ENCODE measurements at regions not wholly inside any gene's neighbourhood (a gene's known extent, or its start where the extent isn't known, plus 50 kb on each side); places are given as distances from the start of the nearest gene placed in this dataset.

DNA sequence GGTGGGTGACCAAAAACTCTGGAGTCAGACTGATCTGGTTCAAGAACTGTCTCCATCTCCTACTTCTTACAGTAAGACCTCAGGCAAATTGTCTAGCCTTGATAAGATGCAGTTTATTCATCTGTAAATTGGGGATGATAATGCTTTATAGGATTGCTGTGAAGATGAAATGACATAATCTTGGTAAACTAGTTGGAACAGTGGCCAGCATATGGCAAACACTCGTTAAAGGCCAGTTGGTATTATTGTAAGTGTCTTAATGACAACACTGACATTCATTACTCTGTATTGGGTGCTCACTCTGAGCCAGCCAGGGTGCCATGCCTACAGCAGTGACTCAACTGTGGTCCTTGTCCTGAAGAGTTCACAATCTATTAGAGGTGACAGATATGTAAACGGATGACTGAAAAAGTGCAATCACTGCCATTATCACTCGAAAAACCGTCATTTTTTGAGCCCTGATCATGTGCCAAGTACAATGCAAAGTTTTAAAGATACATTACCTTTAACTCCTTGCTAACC, 84.9 kb upstream of the HSPA9 start:
- H3K9me3 Mint-ChIP-seq = no peaks in the 10 kb centered on the region
- H3K4me1 Mint-ChIP-seq = peaks cover 32% of the 10 kb centered on the region
- TF ChIP-seq, protein P1, sequence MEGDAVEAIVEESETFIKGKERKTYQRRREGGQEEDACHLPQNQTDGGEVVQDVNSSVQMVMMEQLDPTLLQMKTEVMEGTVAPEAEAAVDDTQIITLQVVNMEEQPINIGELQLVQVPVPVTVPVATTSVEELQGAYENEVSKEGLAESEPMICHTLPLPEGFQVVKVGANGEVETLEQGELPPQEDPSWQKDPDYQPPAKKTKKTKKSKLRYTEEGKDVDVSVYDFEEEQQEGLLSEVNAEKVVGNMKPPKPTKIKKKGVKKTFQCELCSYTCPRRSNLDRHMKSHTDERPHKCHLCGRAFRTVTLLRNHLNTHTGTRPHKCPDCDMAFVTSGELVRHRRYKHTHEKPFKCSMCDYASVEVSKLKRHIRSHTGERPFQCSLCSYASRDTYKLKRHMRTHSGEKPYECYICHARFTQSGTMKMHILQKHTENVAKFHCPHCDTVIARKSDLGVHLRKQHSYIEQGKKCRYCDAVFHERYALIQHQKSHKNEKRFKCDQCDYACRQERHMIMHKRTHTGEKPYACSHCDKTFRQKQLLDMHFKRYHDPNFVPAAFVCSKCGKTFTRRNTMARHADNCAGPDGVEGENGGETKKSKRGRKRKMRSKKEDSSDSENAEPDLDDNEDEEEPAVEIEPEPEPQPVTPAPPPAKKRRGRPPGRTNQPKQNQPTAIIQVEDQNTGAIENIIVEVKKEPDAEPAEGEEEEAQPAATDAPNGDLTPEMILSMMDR (IDR thresholded peaks at IDR 0.05; ENCODE audit: unreplicated experiment) = no peak
- no peaks in the 10 kb centered on the region for H3K27me3 Mint-ChIP-seq (ENCODE audit: low read depth)
- H3K27ac Mint-ChIP-seq = no peak overlapping the region
- no peaks in the 10 kb centered on the region for H3K36me3 Mint-ChIP-seq
- DNase-seq (ENCODE audit: low spot score in 2 of 2, unreplicated experiment in 2 of 2) = no peak
- no peak overlapping the region for H3K4me3 Mint-ChIP-seq

DNA sequence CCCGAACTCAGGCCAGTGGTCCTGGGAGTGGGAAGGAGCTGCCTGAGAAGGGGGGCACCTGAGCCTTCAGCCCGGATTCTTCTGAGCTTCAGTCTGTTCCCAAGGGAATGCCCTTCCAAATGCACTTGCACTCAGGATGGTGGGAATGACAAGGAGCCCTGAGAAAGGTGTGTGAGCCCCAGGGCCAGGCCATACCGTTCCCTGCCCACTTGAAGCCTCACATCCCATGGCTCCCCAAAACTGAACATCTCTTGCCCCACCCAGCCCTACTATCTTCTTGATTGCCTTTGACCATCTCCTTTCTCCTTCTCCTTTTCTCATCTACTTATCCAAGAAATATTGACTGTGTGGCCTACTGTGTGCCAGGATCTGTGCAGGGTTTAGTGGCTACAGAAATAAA, 84.4 kb upstream of the HSPA9 start:
- DNase-seq (ENCODE audit: low spot score in 2 of 2, unreplicated experiment in 2 of 2) = no peak
- H3K9me3 Mint-ChIP-seq = no peaks in the 10 kb centered on the region
- H3K27ac Mint-ChIP-seq = no peak overlapping the region
- H3K4me1 Mint-ChIP-seq = peaks cover 31% of the 10 kb centered on the region
- H3K36me3 Mint-ChIP-seq = no peaks in the 10 kb centered on the region
- no peak overlapping the region for H3K4me3 Mint-ChIP-seq
- no peaks in the 10 kb centered on the region for H3K27me3 Mint-ChIP-seq (ENCODE audit: low read depth)
- TF ChIP-seq, protein P1 (IDR thresholded peaks at IDR 0.05; ENCODE audit: unreplicated experiment) = no peak

DNA sequence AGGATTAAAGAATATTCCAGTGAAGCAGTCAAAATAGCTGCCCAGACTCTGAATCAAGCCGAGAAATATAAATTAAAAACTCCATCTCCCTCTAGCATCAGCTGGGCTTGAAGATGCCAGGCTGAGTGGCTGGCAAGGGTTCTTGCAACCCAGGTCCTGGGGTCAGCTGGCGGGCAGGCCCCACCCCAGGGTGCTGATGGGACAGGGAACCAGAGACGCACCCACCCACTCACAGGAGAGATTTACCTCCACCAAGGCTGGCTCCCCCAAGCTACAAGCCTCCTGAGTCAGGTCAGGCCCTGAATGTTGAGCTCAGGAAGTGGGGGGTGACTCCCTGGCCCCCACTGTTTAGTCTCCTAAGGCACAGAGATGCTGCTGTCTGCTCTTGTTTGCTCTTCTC, 83.9 kb upstream of the HSPA9 start:
- H3K4me1 Mint-ChIP-seq = peaks cover 31% of the 10 kb centered on the region
- H3K36me3 Mint-ChIP-seq = no peaks in the 10 kb centered on the region
- H3K27me3 Mint-ChIP-seq (ENCODE audit: low read depth) = no peaks in the 10 kb centered on the region
- no peak overlapping the region for H3K4me3 Mint-ChIP-seq
- DNase-seq (ENCODE audit: low spot score in 2 of 2, unreplicated experiment in 2 of 2) = no peak
- H3K9me3 Mint-ChIP-seq = no peaks in the 10 kb centered on the region
- TF ChIP-seq, protein P1 (IDR thresholded peaks at IDR 0.05; ENCODE audit: unreplicated experiment) = no peak
- no peak overlapping the region for H3K27ac Mint-ChIP-seq

DNA sequence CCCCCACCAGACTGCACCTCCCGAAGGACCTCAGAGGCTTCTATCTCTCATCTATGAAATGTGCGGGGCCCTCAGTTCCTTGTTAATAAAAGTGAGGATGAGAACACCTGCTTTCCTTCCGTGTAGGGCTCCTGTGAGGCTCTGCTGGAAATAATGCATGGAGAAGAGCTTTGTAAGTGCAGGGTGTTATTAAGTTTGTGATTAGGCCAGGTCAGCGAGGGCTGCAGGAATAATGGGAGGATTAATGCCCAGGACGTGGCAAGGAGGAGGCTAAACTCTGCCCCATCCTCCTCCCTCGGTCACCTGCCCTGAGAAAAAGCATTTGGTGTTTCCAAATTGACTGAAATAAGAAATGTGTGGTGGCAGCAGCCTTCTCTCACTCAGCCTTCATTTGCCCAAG, 83.5 kb upstream of the HSPA9 start:
- TF ChIP-seq, protein P1 (IDR thresholded peaks at IDR 0.05; ENCODE audit: unreplicated experiment) = no peak
- H3K4me1 Mint-ChIP-seq = peaks cover 34% of the 10 kb centered on the region
- H3K9me3 Mint-ChIP-seq = no peaks in the 10 kb centered on the region
- H3K27me3 Mint-ChIP-seq (ENCODE audit: low read depth) = no peaks in the 10 kb centered on the region
- H3K4me3 Mint-ChIP-seq = no peak overlapping the region
- H3K36me3 Mint-ChIP-seq = no peaks in the 10 kb centered on the region
- no peak for DNase-seq (ENCODE audit: low spot score in 2 of 2, unreplicated experiment in 2 of 2)
- no peak overlapping the region for H3K27ac Mint-ChIP-seq

DNA sequence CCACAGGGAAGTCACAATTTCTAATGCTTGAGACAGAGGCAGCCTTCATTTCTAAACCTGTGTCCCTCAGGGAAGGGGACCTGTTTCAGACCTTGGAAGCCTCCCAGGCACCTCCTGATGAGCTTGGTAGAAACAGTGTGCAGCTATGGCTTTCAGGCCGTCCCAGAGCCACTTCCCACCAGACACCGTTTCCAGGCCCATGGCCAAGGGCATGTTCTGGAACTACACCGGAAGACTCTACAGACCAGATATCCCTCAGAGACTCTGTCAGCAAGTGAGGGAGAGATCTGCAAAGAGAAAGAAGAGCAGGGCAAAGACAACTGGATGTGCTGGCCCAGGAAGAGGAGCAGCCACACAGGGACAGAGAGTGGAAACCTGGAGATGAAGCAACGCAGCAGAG, 82.2 kb upstream of the HSPA9 start:
- H3K27ac Mint-ChIP-seq = no peak overlapping the region

More for the DNA sequence above, 82.2 kb upstream of the HSPA9 start:
- no peaks in the 10 kb centered on the region for H3K9me3 Mint-ChIP-seq
- H3K4me3 Mint-ChIP-seq = no peak overlapping the region
- no peaks in the 10 kb centered on the region for H3K36me3 Mint-ChIP-seq
- TF ChIP-seq, protein P1 (IDR thresholded peaks at IDR 0.05; ENCODE audit: unreplicated experiment) = no peak
- DNase-seq (ENCODE audit: low spot score in 2 of 2, unreplicated experiment in 2 of 2) = no peak
- no peaks in the 10 kb centered on the region for H3K27me3 Mint-ChIP-seq (ENCODE audit: low read depth)
- peaks cover 37% of the 10 kb centered on the region for H3K4me1 Mint-ChIP-seq

All from mesothelial cell of epicardium (in vitro differentiated cells).